NOMO-1 treated with DMSO at 0.1 percent for 48 hours (cell line): ENCODE measurements at regions not wholly inside any gene's neighbourhood (a gene's known extent, or its start where the extent isn't known, plus 50 kb on each side); places are given as distances from the start of the nearest gene placed in this dataset.
"Not testable (repeated sequence)": the region's sequence is repeated elsewhere in the genome, so short reads cannot be mapped to it uniquely, and the experiment has no call there.

Experiments
- DNase-seq: peaks from one replicate; lab custom pipeline; 2025; ENCODE audit not compliant: unreplicated experiment; lab: John Stamatoyannopoulos, UW

DNA sequence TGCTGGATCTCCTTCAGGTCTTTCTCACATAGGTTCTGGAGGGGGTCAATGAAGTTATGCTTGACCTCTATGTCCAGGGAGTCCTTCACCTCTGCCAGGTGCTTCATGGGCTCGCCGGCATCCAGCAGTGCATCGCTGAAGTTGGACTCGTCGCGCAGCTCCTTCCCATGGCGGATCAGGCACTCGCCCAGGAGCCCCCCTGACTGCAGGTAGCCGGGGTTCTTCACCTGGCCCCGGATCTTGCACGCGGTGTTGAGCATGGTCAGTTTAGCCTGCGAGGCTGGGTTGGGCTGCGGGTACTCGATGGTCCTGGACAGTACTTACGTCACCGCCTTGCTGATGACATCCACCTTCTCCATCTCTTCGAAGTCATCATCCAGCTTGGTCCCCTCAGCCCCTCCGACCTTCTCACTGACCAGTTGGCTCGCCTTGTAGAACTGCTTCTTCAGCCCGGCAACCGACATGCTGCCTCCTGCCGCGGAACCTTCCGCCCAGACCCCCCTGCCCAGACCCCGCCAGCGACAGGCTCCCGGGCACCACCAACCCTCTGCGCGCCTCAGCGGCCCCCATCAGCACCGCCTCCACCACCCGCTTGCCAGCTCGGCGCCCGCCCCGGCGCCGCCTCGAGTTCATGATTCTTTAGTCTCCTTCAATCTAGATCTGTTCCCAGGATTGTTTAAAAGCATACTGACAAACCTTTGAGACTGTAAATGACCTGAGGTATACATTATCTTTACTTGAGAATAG lies 99.8 kb downstream of the KPNA2 start:
- no peak for DNase-seq

DNA sequence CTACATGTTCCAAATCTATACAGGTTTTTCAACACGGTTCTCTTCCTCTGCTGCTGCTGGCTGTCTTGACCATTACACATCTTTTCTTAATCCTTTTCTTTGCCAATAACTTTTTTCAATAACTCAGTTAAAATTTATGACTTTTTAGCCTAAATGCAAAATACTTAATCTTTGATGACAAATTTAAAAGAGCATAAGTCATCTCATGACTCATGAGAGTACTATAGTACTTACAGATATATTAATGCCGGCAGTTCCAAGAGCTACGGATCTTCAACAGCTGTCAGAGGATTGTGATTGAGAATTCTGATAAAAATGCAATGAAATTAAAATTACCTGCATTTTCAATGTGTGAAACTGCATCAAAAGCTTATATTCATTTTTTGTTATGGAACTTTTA lies 105.5 kb downstream of the KPNA2 start:
- DNase-seq: no peak

DNA sequence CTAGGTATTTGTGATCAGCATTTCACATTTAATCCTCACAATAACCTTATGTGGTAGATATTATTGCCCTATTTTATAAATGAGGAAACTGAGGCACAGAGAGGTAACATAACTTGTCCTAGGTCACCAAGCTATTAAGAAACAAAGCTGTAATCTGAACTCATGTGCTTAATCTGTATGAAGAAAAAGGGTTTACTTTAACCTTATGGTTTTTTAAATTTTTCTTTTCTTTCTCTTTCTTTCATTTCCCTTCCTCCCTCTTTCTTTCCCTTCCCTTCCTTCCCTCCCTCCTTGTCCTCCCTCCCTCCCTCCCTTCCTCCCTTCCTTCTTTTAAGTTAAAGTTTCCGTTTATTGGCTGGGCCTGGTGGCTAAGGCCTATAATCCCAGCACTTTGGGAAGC lies 105.2 kb upstream of the AMZ2 start:
- no peak for DNase-seq

DNA sequence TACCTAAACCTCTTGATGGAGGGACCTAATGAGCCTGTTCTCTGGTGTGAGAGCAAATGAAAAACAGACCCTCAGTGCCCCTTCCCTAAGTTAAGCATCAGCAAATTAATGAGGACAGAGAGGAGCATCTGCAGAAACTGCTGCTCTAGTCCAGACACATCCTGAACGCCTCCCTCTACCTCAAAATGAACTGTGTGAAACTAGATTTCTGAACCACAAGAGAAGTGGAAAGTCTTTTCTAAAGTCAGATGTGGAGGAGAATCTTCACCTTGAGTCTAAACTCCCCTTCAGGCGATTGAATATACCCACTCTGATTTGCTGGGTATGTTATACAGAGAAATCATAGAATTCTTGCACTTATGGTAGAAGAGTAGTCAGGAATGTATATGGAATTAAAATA lies 104.4 kb upstream of the AMZ2 start:
- no peak for DNase-seq

DNA sequence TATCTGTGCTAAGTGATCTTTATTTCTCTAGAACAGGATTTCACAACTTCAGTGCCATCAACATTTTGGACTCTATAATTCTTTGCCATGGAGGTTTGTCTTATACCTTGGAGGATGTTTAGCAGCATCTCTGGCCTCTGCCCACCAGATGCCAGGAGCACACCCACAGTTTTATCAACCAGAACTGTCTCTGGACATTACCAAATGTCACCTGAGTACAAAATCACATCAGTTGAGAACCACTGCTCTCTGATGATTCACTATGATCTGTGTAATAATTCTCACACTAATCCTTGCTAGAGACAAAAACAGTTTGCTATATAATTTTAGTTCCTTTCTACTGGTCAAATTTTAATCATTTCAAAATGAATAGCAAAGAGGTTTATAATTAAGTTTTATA lies 102.8 kb upstream of the AMZ2 start:
- no peak for DNase-seq

DNA sequence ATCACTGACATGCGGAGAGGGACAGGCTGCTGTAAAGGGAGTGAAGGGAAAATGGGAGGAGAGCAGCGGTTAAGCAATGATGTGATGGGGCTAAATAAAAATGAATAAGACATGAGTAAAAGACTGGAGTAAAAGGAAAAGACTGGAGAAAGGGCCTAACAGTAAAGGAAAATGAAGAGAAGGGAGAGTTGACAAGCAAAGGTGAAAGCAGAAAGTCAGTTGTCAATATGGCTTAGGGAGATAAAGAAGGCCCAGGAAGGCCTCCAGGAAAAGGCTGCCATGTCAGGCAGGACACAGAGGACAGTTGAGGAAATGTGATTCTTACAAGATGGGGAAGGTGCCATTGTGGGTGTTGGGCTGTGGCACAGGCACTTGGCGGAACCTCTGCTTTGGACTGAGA lies 98.9 kb upstream of the AMZ2 start:
- no peak for DNase-seq

DNA sequence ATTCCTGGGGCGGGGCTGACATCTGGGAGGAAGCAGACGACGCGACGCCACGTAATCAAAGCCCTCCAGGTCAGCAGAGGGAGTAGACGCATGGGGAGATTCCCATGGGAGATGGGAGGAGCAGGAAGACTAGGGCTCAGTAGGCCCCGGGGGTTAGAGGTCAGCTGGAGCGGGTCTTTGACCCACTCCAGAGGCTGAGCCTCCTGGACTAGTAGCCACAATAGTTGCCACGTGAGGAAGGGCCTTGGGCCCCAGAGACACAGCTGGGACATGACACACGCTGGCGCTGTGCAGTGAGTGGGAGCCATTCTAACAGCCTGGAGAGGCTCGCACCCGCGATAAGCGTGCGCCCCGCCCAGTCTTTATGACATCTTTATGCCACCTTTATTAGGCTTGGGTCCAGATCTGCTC lies 95.7 kb upstream of the AMZ2 start:
- no peak for DNase-seq

DNA sequence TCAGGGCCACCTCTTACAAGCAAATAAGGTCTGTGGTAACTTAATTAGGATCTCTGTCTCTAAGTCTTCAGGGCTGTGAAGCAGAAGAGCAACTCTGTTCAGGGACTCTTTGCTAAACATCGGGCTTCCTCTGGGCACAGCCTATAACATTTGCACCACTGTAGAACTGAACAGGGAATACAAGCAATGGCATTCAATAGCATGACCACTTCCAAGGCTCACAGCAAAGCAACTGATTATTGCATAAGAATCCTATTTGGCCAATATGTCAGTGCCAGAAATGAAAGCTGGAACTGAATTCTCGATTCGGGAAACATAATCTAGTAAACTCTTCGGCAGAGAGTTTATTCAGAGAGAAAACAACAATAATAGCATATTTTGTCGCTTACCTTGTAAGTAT lies 92.2 kb upstream of the AMZ2 start:
- DNase-seq: no peak

DNA sequence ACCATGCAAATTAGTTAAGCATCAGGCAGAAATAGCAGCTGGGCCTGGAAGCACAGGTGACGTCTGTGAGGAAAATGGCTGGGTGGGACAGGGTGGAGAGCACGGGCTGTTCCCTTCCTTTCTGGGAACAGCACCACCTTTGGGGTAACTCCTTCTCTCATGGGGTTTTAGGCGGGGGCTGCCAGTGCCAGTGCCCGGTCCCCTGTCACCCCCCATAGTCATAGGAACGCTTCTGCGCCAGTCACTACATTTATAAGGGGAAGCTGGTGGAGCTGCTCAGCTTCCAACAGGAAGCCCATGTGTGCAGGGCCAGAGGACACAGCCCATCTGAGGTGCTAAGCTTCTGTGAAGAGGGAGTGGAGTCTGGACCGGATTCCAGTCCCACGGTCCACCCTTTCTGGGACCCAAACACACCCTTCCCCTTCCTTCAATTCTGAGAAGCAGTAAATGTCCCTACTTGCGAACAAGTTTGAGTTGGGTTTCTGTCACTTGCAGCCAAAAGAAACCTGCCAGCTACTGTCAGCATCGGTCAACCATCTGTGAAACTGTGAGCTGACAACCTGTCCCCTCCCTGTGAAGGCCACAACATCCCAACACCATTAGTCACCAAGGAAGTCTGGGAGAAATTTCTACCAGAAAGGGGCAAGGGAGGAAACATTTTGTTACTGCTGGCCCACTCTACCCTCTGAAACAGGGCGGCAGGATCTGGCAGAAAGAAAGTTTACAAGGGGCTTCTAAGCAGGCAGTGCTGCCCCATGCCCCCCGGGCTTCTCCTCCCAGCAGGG lies 86.0 kb upstream of the AMZ2 start:
- DNase-seq: no peak

DNA sequence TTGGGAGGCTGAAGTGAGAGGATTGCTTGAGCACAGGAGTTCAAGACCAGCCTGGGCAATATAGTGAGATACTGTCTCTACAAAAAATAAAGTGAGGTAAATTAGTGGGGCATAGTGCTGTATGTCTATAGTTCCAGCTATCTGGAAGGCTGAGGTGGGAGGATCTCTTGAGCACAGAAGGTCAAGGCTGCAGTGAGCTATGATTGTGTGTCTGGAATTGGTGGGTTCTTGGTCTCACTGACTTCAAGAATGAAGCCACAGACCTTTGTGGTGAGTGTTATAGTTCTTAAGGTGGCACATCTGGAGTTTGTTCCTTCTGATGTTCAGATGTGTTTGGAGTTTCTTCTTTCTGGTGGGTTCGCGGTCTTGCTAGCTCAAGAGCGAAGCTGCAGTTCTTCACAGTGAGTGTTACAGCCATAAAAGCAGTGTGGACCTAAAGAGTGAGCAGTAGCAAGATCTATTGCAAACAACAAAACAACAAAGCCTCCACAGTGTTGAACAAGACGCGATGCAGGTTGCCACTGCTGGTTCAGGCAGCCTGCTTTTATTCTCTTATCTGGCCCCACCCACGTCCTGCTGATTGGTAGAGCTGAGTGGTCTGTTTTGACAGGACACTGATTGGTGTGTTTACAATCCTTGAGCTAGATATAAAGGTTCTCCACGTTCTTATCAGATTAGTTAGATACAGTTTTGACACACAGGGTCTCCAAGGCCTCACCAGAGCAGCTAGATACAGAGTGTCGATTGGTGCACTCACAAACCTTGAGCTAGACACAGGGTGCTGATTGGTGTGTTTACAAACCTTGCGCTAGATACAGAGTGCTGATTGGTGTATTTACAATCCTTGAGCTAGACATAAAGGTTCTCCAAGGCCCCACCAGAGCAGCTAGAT lies 79.3 kb upstream of the AMZ2 start:
- DNase-seq: not testable (repeated sequence)

DNA sequence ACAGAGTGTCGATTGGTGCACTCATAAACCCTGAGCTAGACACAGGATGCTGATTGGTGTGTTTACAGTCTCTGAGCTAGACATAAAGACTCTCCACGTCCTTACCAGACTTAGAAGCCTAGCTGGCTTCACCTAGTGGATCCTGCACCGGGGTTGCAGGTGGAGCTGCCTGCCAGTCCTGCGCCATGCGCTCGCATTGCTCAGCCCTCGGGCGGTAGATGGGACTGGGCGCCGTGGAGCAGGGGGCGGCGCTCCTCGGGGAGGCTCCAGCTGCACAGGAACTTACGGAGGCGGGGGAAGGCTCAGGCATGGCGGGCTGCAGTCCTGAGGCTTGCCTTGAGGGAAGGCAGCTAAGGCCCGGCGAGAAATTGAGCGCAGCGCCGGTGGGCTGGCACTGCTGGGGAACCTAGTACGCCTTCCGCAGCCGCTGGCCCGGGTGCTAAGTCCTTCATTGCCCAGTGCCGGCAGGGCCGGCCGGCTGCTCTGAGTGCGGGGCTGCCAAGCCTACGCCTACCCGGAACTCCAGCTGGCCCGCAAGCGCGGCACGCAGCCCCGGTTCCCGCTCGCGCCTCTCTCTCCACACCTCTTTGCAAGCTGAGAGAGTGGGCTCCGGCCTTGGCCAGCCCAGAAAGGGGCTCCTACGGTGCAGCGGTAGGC lies 78.5 kb upstream of the AMZ2 start:
- not testable (repeated sequence) for DNase-seq

DNA sequence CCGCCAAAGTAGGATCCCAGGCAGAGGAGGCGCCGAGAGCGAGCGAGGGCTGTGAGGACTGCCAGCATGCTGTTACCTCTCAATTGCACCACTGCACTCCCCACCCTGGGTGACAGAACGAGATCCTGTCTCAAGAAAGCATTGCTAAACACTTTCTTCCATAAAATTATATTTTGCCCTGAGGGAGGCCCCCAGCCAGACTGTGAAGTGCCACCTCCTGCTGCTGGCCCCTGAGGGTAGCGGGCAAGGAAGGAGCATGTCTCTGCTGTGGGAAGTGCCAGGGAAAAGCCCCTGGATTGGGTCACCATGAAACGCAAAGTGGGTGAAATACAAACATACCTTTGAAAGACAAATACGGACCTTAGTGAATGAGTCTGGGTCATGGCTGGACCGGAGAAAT lies 78.0 kb upstream of the AMZ2 start:
- no peak for DNase-seq

DNA sequence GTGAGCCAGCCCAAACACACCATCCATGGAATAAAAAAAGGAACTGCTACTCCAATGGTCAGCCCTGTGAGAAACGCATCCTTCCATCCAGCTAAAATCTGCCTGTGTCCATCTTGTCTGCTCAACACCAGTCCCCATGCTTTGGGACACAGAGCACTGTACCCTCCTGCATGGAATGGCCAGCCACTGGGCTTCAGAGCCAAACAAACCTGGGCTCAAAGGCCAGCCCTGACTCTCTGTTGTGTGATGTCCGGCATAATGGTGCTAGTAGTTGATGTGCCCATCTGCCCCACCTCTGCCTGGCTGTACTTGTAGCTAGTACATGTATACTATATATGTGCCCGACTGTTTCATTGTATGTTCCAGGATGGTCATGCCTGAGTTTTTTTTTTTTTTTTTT lies 77.6 kb upstream of the AMZ2 start:
- no peak for DNase-seq

DNA sequence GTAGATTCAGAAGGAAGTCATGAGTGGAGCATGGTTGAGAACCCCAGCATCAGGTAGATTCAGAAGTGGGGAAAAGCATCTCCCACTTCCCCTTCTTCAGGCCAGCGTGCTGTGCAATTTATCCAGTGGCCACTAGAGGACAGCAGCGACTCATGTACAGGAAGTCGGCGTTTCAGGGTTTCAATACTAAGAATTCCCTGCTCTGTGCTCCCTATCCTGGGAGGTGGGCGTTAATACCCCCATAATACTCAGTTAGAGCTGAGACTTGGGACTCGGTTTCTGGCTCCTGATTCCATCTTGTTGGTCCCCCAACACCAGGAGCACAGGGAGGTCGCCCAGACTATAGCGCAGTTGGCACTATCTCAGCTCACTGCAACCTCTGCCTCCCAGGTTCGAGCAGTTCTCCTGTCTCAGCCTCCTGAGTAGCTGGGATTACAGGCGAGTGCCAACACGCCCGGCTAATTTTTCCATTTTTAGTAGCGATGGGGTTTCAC lies 75.3 kb upstream of the AMZ2 start:
- peak; percentile 58 for DNase-seq

DNA sequence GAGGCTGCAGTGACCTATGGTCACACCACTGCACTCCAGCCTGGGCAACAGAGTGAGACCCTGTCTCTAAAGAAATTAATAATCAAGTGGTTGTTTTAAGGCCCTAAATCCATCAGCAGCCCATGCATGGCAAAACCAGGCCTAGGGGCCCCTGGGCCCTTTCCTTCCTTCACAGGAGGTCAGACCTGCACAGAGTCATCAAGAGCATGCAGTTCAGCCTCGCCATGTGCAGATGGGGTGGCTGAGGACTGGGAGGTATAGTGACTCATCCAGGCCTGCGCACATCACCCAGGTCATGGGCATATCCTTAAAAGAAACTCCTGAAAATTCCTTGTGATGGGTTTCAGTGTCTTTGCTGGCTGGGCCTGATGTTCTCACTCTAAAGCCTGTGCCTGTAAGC lies 72.4 kb upstream of the AMZ2 start:
- DNase-seq: no peak

DNA sequence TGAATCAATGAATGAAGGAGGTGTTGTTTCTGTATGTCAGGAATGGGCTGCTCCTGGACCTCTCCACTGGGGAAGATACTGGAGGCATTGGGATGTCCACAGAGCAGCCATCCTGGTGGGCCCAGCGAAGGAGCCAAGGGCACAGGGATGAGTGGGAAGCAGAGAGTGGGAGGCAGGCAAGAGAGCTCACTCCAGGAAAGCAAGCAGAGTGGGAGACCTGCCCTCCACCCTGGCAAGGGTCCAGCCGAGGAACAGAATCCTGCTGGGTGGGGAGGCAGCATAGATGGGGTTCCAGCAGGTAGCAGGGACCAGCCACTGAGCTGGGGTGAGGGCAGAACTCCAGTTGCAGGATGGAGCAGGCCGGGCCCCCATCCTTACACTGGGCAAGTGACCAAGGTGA lies 71.9 kb upstream of the AMZ2 start:
- no peak for DNase-seq

DNA sequence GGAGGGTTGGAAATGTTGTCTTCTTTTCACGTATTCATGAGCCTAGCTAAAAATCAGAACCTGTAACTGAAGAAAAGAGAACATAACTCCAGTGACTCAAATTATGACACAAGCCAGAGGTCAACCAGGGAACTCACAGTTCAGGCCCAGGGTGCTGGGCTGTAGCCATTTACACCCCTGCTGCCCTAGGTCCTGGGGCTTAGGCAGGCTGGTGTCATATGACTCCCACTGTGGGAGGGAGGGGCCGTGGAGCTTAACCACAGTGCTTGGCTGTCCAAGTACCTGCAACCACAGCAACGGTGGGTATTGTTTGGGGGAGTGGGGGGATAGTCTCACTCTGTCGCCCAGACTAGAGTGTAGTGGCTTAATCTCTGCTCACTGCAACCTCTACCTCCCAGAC lies 71.1 kb upstream of the AMZ2 start:
- DNase-seq: no peak

DNA sequence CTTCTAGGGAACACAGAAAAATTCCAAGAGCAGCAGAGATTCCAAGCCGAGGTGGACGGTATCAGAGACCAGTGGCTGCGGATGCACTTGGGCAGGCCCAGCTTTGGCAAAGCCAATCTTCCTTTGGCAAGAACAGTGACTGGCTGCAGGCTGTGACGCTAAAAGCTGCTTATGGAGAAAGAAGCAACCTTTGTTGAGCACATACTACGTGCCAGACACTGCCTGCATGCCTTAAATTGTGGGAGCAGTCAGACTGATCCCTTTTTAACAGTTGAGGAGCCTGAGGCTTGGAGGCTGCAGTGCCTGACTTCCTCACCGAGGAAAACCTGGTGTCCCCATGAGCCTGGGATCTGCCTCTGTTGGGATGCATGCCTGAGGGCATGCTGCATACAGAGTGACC lies 69.0 kb upstream of the AMZ2 start:
- no peak for DNase-seq

DNA sequence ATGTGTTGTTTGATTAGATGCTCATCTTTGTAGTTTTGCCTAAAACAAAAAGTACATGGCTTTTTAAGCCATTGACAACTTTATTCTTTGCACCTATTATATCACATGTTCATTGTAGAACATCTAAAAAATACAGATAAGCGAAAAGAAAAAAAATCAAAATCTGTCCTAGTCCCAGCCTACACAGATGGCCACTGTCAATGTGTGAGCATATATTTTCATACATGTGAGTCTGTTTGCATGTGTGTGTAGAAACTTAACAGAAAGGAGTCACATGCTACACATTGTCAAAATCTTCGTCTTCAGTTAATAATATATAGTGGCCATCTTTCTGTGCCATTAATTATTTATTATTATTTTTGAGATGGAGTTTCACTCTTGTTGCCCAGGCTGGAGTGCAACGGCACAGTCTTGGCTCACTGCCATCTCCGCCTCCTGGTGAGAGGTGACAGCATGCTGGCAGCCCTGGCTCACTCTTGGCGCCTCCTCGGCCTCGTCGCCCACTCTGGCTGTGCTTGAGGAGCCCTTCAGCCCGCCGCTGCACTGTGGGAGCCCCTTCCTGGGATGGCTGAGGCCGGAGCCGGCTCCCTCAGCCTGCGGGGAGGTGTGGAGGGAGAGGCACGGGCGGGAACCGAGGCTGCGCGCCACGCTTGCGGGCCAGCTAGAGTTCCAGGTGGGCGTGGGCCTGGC lies 68.5 kb upstream of the AMZ2 start:
- DNase-seq: no peak

DNA sequence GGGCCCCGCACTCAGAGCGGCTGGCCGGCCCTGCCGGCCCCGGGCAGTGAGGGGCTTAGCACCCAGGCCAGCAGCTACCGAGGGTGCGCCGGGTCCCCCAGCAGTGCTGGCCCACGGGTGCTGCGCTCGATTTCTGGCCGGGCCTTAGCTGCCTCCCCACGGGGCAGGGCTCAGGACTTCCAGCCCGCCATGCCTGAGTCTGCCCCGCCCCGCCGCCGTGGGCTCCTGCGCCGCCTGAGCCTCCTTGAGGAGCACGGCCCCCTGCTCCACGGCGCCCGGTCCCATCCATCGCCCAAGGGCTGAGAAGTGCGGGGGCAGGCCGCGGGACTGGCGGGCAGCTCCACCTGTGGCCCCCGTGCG lies 67.9 kb upstream of the AMZ2 start:
- no peak for DNase-seq

DNA sequence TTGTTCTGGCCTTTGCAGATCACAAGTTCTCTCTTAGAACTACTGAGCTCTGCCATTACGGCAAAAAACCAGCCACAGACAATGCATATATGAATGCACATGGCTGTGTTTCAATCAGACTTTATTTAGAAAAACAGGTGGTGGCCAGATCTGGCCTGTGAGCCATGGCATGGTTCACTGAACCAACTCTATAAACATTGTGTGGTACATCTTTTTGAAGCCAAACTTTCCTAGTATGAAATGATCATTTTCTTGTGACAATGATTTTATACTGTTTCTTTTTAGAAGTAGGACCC lies 65.9 kb upstream of the AMZ2 start:
- no peak for DNase-seq
